Middle frontal gyrus (tissue), 1 donor: ENCODE measurements at regions not wholly inside any gene's neighbourhood (a gene's known extent, or its start where the extent isn't known, plus 50 kb on each side); places are given as distances from the start of the nearest gene placed in this dataset.

Experiments used
- DNase-seq: peaks from one replicate; pipeline ENCODE4 v3.0.0-alpha.2; 2015; ENCODE audit warnings: low spot score; ENCODE audit errors: extremely low spot score

GRCh38 chr4:17120761-17121160, 222.3 kb upstream of the LDB2 start:
- no peak for DNase-seq

- DNase-seq, result no peak
These were observed 219.3 kb upstream of the LDB2 start for GRCh38 chr4:17117746-17118145.

DNA sequence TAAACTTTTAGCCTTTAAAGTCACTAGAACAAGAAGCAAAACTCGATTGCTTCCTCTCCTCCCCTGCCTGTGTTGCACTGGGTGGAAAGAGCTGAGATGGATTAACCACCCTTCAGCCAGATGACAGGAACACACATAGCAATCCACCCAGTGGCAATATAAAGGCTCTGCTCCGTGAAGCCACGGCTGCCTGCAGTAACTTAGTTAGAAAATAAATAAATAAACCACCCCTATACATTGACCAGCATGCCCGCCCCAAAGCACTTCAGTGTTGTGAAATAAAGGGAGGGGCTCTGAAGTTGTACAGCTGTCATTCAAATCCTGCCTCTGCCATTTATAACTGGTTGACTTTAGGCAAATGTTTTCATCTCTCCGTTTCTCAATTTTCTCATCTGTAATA, 217.1 kb upstream of the LDB2 start:
- no peak for DNase-seq

DNA sequence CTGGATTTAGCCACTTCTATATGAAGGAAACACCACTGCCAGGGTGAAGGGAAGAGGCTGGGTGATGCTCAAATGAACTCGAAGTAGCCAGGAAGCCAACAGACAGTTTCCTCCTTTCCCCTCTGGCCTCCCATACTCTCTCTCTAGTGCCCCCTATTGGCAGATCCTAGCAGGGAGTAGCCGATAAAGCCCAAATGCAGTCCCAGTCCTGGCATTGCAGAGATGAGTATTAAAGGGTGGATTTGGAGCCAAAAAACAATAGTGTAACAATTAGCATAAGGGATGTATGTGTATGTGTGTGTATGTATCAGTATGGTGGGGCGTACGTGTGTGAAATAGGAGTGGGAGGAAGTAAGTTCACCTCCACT, 213.8 kb upstream of the LDB2 start:
- no peak for DNase-seq

- no peak for DNase-seq
These were observed 210.7 kb upstream of the LDB2 start for GRCh38 chr4:17109126-17109525.

- DNase-seq, result no peak
These were observed 204.8 kb upstream of the LDB2 start for GRCh38 chr4:17103231-17103630.

DNA sequence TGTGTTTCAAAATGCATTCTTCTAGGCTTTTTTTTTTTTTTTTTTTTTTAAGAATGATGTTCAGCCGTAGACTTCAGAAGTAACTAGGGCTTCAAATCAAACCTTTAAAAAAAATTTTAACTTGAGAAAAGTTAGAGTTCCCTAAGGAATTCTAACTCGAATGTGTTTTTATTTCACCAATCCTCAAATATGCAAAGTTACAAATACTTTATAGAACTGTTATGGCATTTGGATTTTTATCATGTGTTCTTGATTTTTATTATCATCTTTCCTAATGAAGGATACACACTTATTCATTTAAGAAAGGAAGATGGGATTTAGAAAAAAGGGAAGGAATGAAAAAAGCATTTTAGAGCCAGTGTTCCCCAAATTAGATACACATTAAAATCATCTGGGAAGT, 200.6 kb upstream of the LDB2 start:
- no peak for DNase-seq

DNA sequence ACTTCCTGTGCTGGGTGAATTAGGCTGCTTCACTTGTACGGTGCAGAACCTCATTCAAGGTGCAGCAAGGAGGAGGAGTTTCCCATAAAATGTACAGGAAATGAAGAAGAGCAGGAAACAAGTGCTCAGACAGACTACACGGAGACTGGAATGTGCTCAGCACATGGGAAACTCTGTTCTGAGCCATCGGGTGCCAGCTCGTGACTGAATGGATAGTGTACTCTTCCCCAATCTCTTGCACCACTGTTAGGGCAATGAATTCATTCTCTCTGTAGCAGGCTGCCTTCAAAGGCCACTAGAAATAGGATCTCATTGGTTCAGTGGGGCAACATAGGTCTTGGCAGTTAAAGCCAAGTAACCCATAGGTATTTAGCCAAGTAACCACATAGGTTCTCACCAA, 200.0 kb upstream of the LDB2 start:
- DNase-seq, result no peak

GRCh38 chr4:17097362-17097761, 198.9 kb upstream of the LDB2 start:
- no peak for DNase-seq

DNA sequence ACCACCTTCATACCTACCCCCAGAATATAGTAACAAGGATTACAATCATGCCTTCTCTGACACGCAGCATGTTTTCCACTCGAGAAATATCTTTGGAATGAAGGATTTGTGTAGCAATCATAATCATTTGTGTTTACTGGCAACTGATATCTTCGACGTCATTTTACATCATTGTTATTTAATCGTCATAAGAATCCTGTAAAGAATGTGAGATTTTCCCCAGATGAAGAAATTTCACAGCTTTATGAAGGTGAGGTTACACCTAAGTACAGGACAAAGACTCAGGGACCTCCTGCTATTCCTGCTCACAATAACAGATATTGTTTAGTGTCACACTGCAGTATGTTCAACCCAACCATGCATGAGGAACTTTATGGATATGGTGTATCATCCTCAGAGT, 198.2 kb upstream of the LDB2 start:
- no peak for DNase-seq

DNA sequence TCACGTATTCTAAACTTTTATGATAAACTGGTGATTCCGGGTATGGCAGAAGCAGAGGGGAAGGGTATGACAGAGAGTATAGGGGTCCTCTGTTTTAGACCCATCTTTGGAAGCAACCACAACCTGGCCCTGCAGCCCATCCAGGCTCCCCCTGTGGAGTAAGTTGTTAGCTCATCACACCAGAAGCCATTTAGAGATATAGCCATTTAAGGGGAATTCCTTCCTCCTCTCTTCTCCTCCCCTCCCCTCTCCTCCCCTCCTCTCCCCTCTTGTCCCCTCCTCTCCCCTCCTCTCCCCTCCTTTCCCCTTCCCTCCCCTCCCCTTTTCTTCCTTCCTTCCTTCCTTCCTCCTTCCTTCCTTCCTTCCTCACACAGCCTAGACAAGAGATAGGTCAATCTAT, 197.3 kb upstream of the LDB2 start:
- DNase-seq, result no peak

GRCh38 chr4:17094876-17095210, 196.4 kb upstream of the LDB2 start:
- no peak for DNase-seq

DNA sequence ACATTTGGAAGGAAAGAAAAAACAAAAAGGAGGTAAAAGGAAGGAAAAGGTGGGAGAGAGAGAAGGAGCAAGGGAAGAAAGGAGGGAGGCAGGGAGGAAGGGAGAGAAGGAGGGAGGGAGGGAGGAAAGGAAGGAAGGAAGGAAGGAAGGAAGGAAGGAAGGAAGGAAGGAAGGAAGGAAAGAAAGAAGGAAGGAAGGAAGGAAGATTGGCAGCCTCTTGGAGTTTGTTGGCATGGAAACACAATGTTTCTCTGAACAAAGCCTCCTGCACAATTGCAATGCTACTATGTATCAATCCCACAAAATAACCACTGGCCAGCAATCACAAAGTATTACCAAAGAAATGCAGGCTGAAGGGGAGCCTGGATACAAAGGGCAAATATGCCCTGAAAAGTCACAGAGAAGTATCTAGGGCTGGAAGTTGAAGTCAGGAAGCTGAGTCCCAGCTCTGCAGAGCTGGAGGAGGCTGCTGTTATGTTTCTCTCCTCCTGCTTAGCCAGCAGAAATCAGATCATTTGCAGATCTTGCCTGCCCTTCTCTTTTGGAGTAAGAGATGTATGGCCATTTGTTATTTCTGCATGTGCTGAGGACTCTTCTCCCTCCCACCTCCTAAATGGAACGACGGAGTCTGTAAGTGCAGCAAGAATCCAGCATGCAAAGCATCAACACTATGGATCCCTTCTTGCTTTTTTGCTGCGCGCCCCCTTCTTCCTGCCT, 195.9 kb upstream of the LDB2 start:
- DNase-seq, result no peak

DNA sequence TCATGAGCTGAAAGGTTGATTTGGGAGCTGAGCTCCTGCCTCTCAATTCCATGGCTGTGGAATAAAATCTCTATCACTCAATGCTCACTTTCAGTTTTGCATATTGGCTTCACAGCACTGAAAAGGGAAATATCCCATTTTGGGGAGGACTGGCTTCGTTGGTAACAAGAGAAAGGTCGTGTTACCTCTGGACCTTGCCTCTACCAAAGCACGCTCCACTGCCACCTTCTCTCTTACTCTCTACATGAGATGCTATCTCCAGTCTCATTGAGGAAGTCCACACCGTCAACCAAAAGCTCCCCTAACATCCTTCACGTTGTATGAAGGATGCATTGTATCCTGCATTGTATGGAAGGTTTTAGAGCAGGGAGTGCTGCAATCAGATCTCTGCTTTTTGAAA, 195.0 kb upstream of the LDB2 start:
- no peak for DNase-seq

GRCh38 chr4:17092736-17093437, 194.4 kb upstream of the LDB2 start:
- DNase-seq, result no peak

DNA sequence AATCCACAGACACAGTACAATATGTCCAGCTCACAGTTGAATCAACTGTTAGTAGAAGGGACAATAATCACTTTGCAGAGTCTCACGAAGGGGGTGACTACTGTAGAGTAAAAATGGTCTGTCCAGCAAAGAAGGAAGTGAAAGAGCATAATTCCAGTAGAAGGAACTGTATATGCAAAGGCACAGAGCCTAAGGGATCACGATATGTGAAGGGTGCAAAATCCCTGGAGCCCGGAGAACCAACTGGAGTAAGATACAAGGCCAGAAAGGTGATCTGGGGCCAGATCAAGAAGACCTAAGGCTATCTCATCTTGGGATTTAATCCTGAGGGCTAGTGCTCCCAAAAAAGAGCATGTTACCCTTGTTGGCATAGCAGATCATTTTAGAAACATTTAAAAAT, 192.7 kb upstream of the LDB2 start:
- DNase-seq, result no peak

DNA sequence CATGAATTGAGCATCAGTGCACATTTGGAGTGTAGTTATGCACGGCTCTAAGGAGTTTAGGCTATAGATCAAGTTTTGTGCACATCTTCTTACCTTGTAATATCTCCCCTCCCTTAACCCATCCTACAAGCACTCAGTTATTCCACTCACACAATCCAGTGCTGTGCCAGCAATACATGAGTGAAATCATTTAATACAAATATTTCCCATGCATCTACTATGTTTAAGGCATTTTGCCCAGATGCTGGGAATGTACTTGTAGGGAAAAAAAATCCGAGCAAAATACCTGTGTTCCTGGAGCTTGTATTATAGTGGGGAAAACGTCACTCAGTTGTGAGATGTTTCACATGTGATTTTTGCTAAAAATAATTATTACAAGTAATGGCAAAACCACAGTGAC, 191.6 kb upstream of the LDB2 start:
- no peak for DNase-seq

GRCh38 chr4:17085416-17085815, 187.0 kb upstream of the LDB2 start:
- DNase-seq, result no peak

GRCh38 chr4:17082186-17082585, 183.7 kb upstream of the LDB2 start:
- no peak for DNase-seq

GRCh38 chr4:17081179-17081578, 182.7 kb upstream of the LDB2 start:
- no peak for DNase-seq

DNA sequence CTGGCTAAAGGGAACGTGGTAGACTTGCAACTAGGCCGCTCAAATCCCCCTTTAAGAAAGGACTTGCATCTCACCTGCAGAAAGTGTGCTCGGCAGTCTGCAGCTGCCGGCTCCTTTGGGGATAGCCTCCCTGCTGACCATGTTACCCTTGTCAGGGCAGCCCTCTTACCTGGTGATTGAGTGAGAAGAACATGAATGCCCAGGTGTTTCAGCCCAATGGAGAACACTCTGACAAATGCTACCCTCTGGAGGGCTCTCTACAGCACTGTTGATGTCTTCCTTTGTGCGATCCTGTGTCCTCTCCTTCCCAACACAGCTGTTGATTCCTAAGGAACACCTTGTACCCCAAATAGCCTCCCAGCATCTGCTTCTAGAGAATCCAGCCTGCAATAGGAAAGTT, 178.7 kb upstream of the LDB2 start:
- DNase-seq, result no peak

DNA sequence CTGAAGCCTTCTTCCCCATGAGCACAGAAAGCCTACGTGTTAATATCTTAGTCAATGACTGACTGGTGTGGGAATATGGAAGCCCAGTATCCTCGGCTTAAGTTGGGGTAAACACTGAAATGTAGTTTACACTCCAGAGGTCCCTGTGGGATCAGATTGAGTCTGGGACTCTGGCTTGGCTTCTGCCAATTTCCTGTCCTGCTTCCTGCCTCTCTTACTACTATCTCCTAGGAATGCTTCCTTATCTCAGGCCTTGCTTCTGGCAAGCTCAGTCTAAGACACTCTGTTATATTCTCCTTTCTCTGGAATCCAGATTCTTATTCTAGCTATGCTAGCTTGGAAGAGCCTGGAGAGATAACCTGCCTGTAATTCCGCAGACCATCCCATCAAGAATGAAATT, 174.0 kb upstream of the LDB2 start:
- DNase-seq, result no peak

- DNase-seq, result no peak
These were observed 170.4 kb upstream of the LDB2 start for GRCh38 chr4:17068891-17069290.

- DNase-seq, result no peak
These were observed 169.9 kb upstream of the LDB2 start for GRCh38 chr4:17068392-17068791.
